K562 (cell line): ENCODE measurements at regions not wholly inside any gene's neighbourhood (a gene's known extent, or its start where the extent isn't known, plus 50 kb on each side); places are given as distances from the start of the nearest gene placed in this dataset.

ENCODE experiments used
- KLF10 ChIP-seq: fragments of 250-450 bp; sonication (Bioruptor Pico); IDR thresholded peaks from 2 replicates; pipeline ENCODE4 v1.6.1; 2021; ENCODE audit warnings: matching md5 sums
- MEF2A ChIP-seq: IDR thresholded peaks from 2 replicates; pipeline ENCODE4 v1.6.1; 2011; ENCODE audit warnings: low read depth, mild to moderate bottlenecking, low read length, moderate library complexity; ENCODE audit not compliant: control insufficient read depth
- NBN ChIP-seq: fragments of 450-650 bp; IDR thresholded peaks from 2 replicates; pipeline ENCODE4 v1.6.1; 2016; ENCODE audit warnings: low read depth, mild to moderate bottlenecking
- POLR2A ChIP-seq: fragments of 450-650 bp; conservative IDR thresholded peaks from 2 replicates; pipeline ENCODE4 v1.6.1; 2016
- TSHZ1 ChIP-seq: fragments of 250-450 bp; sonication (Bioruptor Pico); IDR thresholded peaks from 2 replicates; pipeline ENCODE4 v1.4.0; 2020; ENCODE audit warnings: mild to moderate bottlenecking, moderate library complexity
- ZKSCAN1 ChIP-seq: fragments of 150-350 bp; IDR thresholded peaks from 2 replicates; pipeline ENCODE4 v1.6.1; 2016; ENCODE audit warnings: low read depth, low read length
- ZNF184 ChIP-seq: sonication (generic); formaldehyde crosslinking; IDR thresholded peaks from 2 replicates; pipeline ENCODE4 v1.5.0; 2020; ENCODE audit warnings: missing genetic modification reagents

DNA sequence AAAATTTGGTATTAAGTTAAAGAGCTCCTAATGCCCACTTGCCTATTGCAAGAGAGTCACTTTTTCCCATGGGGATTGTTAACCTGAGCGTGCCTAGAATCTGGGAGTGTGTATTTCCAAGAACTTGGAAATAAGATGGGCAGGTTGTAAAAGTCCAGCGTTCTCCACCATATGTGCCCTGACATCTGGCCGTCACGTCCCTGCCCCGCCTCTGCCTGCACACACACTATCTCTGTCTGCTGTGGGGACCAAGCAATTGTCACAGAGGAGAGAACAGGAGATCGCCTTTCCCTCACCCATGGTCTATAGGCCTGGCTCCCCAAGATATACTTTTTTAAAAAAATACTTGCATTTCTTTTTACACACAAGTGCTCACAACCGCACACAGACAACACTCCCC is 396.5 kb upstream of the PFKP start:
- no peak for TF ChIP-seq MEF2A
- TF ChIP-seq POLR2A = no peak
- TF ChIP-seq KLF10 (CRISPR knock-in tag) = no peak
- no peak for TF ChIP-seq ZNF184
- TF ChIP-seq NBN = no peak
- no peak for TF ChIP-seq ZKSCAN1
- no peak for TF ChIP-seq TSHZ1 (CRISPR knock-in tag)
